ENCODE measurements at regions not wholly inside any gene's neighbourhood (a gene's known extent, or its start where the extent isn't known, plus 50 kb on each side); places are given as distances from the start of the nearest gene placed in this dataset.

- no peak for DNase-seq
- intact Hi-C loops (cut with DNase I): no loop called here
- Histone ChIP-seq H3K27ac (no peak overlapping the region), H3K9me3 (no peaks in the 10 kb centered on the region), H3K36me3 (no peaks in the 10 kb centered on the region), H3K4me1 (peaks cover 0 to 28% (median 20%) of the 10 kb centered on the region in 4 donors), H3K27me3 (no peaks in the 10 kb centered on the region), H3K4me3 (no peak overlapping the region)
- 88 to 95% methylated on average over 7 of the region's 7 CpGs for WGBS, 2 donors
- TF ChIP-seq EP300 (IDR thresholded peaks at IDR 0.05): no peak
- TF ChIP-seq CTCF (IDR thresholded peaks at IDR 0.05): no peak
- no peak for TF ChIP-seq POLR2AphosphoS5 (IDR thresholded peaks at IDR 0.05)
These were observed 87.0 kb downstream of the IRF2BPL start for GRCh38 chr14:76941544-76941943.

- Histone ChIP-seq H3K9me3 (no peaks in the 10 kb centered on the region), H3K4me1 (peaks cover 0 to 28% (median 22%) of the 10 kb centered on the region in 4 donors), H3K27me3 (no peaks in the 10 kb centered on the region), H3K36me3 (no peaks in the 10 kb centered on the region), H3K4me3 (no peak overlapping the region), H3K27ac (peak overlapping the region in 1 of 4 donors; percentile 25)
- TF ChIP-seq CTCF (IDR thresholded peaks at IDR 0.05) (no peak), POLR2AphosphoS5 (IDR thresholded peaks at IDR 0.05) (no peak), POLR2A (IDR thresholded peaks at IDR 0.05) (no peak), EP300 (IDR thresholded peaks at IDR 0.05) (no peak)
- no peak for DNase-seq
- intact Hi-C loops (cut with DNase I): no loop called here
- WGBS, 2 donors: 82 to 87% methylated on average over 8 of the region's 8 CpGs
These were observed 88.3 kb downstream of the IRF2BPL start for GRCh38 chr14:76940021-76940760.

GRCh38 chr14:76939015-76939742, 89.3 kb downstream of the IRF2BPL start:
- DNase-seq: no peak
- no peaks in the 10 kb centered on the region for H3K9me3 ChIP-seq
- intact Hi-C loops (cut with DNase I): no loop called here
- H3K27ac ChIP-seq: no peak overlapping the region
- no peak for TF ChIP-seq EP300 (IDR thresholded peaks at IDR 0.05)
- TF ChIP-seq POLR2A (IDR thresholded peaks at IDR 0.05): no peak
- no peak for TF ChIP-seq CTCF (IDR thresholded peaks at IDR 0.05)
- TF ChIP-seq POLR2AphosphoS5 (IDR thresholded peaks at IDR 0.05): no peak
- H3K4me1 ChIP-seq: peaks cover 0 to 28% (median 22%) of the 10 kb centered on the region in 4 donors
- 86 to 88% methylated on average over 10 of the region's 10 CpGs for WGBS, 2 donors
- no peaks in the 10 kb centered on the region for H3K36me3 ChIP-seq
- H3K4me3 ChIP-seq: no peak overlapping the region
- H3K27me3 ChIP-seq: no peaks in the 10 kb centered on the region

- H3K27ac ChIP-seq: peak overlapping the region in 2 of 4 donors; percentile 47 to 68
- H3K4me3 ChIP-seq: no peak overlapping the region
- intact Hi-C loops (cut with DNase I): no loop called here
- TF ChIP-seq CTCF (IDR thresholded peaks at IDR 0.05): no peak
- TF ChIP-seq POLR2A (IDR thresholded peaks at IDR 0.05): no peak
- no peak for TF ChIP-seq EP300 (IDR thresholded peaks at IDR 0.05)
- no peak for TF ChIP-seq POLR2AphosphoS5 (IDR thresholded peaks at IDR 0.05)
- no peaks in the 10 kb centered on the region for H3K9me3 ChIP-seq
- H3K36me3 ChIP-seq: no peaks in the 10 kb centered on the region
- no peak for DNase-seq
- no peaks in the 10 kb centered on the region for H3K27me3 ChIP-seq
- 82 to 94% methylated on average over 3 of the region's 3 CpGs for WGBS, 2 donors
- H3K4me1 ChIP-seq: peaks cover 0 to 28% (median 22%) of the 10 kb centered on the region in 4 donors
These were observed 90.4 kb downstream of the IRF2BPL start for GRCh38 chr14:76938092-76938500.
